HepG2 (cell line): ENCODE measurements at regions not wholly inside any gene's neighbourhood (a gene's known extent, or its start where the extent isn't known, plus 50 kb on each side); places are given as distances from the start of the nearest gene placed in this dataset.
A peak's percentile ranks its signal among the peaks of the same experiment; 100 is the strongest.

ENCODE experiments used
- ATM ChIP-seq: fragments of 450-650 bp; IDR thresholded peaks from 2 replicates; pipeline ENCODE4 v1.7.1; 2017; ENCODE audit warnings: mild to moderate bottlenecking, borderline replicate concordance
- HBP1 ChIP-seq: IDR thresholded peaks from 2 replicates; pipeline ENCODE4 v1.6.1; 2016; ENCODE audit warnings: low read depth, control low read depth
- HOXA3 ChIP-seq: sonication (generic); formaldehyde crosslinking; IDR thresholded peaks from 2 replicates; pipeline ENCODE4 v1.5.0; 2020; ENCODE audit warnings: missing genetic modification reagents
- MEIS1 ChIP-seq: sonication (generic); formaldehyde crosslinking; IDR thresholded peaks from 2 replicates; pipeline ENCODE4 v1.9.0; 2021; ENCODE audit warnings: mild to moderate bottlenecking, missing genetic modification reagents, moderate library complexity, borderline replicate concordance
- MTA3 ChIP-seq: sonication (generic); formaldehyde crosslinking; IDR thresholded peaks from 2 replicates; pipeline ENCODE4 v1.4.0; 2020; ENCODE audit warnings: missing genetic modification reagents
- SAP130 ChIP-seq: IDR thresholded peaks from 2 replicates; pipeline ENCODE4 v1.6.1; 2016; ENCODE audit warnings: low read depth
- SRSF9 ChIP-seq: fragments of 200-400 bp; formaldehyde crosslinking; IDR thresholded peaks from 2 replicates; pipeline ENCODE4 v1.6.1; 2018; ENCODE audit warnings: borderline replicate concordance, mild to moderate bottlenecking, low read depth, low read length; ENCODE audit not compliant: insufficient read depth, poor library complexity, severe bottlenecking
- TBX2 ChIP-seq: sonication (generic); formaldehyde crosslinking; IDR thresholded peaks from 2 replicates; pipeline ENCODE4 v1.5.0; 2020; ENCODE audit warnings: missing genetic modification reagents, mild to moderate bottlenecking, borderline replicate concordance
- ZBTB34 ChIP-seq: sonication (generic); formaldehyde crosslinking; IDR thresholded peaks from 2 replicates; pipeline ENCODE4 v1.8.0; 2022; ENCODE audit warnings: mild to moderate bottlenecking, missing genetic modification reagents
- ZNF207 ChIP-seq: fragments of 450-650 bp; IDR thresholded peaks from 2 replicates; pipeline ENCODE4 v1.6.1; 2016; ENCODE audit warnings: antibody characterized with exemption, borderline replicate concordance
- TF ChIP-seq, protein P1 (sequence below): sonication (generic); formaldehyde crosslinking; IDR thresholded peaks from 2 replicates; pipeline ENCODE4 v1.8.1; 2023; ENCODE audit warnings: mild to moderate bottlenecking, moderate library complexity, missing genetic modification reagents
- TF ChIP-seq, protein P2 (sequence below): sonication (generic); formaldehyde crosslinking; IDR thresholded peaks from 2 replicates; pipeline ENCODE4 v1.5.0; 2020; ENCODE audit warnings: mild to moderate bottlenecking, missing genetic modification reagents
- TF ChIP-seq, protein P3 (sequence below): IDR thresholded peaks from 2 replicates; pipeline ENCODE4 v1.6.1; 2016; ENCODE audit warnings: low read depth
- TF ChIP-seq, protein P4 (sequence below), 2 experiments: sonication (generic) in 1 of 2; formaldehyde crosslinking in 1 of 2; IDR thresholded peaks; 2 replicates each; pipeline versions ENCODE4 v1.6.1 to v1.9.0; 2014 to 2022; ENCODE audit warnings: antibody characterized with exemption in 1 of 2, borderline replicate concordance in 1 of 2, inconsistent platforms in 1 of 2, low read depth in 1 of 2, missing genetic modification reagents in 1 of 2

GRCh38 chr7:138317044-138317596 is 142.9 kb upstream of the TRIM24 start (continued):
- TF ChIP-seq ZBTB34 (CRISPR knock-in tag) (no peak), TBX2 (CRISPR knock-in tag) (no peak), SRSF9 (no peak), MTA3 (CRISPR knock-in tag) (no peak), ATM (no peak), HBP1 (CRISPR knock-in tag) (no peak), HOXA3 (CRISPR knock-in tag) (no peak), SAP130 (no peak; the same call in 1 of the 2 replicates), MEIS1 (CRISPR knock-in tag) (no peak), ZNF207 (no peak)
- TF ChIP-seq, protein P1, sequence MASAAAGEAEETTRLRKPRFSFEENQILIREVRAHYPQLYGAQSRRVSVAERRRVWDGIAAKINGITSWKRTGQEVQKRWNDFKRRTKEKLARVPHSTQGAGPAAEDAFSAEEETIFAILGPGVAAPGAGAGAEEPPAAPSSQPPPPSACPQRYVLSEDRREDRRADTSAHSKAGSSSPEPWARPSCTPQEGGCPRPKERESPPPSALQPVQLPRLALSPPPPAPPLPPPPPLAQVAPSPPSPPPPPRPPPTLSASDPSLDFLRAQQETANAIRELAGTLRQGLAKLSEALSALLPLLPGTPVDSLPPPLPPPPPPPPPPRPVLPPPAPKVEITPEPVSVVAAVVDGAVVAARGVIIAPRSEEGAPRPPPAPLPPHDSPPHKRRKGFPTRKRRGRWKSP: no peak
- TF ChIP-seq, protein P2, sequence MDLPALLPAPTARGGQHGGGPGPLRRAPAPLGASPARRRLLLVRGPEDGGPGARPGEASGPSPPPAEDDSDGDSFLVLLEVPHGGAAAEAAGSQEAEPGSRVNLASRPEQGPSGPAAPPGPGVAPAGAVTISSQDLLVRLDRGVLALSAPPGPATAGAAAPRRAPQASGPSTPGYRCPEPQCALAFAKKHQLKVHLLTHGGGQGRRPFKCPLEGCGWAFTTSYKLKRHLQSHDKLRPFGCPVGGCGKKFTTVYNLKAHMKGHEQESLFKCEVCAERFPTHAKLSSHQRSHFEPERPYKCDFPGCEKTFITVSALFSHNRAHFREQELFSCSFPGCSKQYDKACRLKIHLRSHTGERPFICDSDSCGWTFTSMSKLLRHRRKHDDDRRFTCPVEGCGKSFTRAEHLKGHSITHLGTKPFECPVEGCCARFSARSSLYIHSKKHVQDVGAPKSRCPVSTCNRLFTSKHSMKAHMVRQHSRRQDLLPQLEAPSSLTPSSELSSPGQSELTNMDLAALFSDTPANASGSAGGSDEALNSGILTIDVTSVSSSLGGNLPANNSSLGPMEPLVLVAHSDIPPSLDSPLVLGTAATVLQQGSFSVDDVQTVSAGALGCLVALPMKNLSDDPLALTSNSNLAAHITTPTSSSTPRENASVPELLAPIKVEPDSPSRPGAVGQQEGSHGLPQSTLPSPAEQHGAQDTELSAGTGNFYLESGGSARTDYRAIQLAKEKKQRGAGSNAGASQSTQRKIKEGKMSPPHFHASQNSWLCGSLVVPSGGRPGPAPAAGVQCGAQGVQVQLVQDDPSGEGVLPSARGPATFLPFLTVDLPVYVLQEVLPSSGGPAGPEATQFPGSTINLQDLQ: no peak
- TF ChIP-seq, protein P3, sequence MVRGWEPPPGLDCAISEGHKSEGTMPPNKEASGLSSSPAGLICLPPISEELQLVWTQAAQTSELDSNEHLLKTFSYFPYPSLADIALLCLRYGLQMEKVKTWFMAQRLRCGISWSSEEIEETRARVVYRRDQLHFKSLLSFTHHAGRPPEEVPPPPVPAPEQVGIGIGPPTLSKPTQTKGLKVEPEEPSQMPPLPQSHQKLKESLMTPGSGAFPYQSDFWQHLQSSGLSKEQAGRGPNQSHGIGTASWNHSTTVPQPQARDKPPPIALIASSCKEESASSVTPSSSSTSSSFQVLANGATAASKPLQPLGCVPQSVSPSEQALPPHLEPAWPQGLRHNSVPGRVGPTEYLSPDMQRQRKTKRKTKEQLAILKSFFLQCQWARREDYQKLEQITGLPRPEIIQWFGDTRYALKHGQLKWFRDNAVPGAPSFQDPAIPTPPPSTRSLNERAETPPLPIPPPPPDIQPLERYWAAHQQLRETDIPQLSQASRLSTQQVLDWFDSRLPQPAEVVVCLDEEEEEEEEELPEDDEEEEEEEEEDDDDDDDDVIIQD: no peak
- TF ChIP-seq, protein P4, sequence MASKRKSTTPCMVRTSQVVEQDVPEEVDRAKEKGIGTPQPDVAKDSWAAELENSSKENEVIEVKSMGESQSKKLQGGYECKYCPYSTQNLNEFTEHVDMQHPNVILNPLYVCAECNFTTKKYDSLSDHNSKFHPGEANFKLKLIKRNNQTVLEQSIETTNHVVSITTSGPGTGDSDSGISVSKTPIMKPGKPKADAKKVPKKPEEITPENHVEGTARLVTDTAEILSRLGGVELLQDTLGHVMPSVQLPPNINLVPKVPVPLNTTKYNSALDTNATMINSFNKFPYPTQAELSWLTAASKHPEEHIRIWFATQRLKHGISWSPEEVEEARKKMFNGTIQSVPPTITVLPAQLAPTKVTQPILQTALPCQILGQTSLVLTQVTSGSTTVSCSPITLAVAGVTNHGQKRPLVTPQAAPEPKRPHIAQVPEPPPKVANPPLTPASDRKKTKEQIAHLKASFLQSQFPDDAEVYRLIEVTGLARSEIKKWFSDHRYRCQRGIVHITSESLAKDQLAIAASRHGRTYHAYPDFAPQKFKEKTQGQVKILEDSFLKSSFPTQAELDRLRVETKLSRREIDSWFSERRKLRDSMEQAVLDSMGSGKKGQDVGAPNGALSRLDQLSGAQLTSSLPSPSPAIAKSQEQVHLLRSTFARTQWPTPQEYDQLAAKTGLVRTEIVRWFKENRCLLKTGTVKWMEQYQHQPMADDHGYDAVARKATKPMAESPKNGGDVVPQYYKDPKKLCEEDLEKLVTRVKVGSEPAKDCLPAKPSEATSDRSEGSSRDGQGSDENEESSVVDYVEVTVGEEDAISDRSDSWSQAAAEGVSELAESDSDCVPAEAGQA (IDR thresholded peaks at IDR 0.05; ENCODE audit: low read depth): no peak
- TF ChIP-seq, protein P4 (CRISPR knock-in tag; IDR thresholded peaks at IDR 0.05; ENCODE audit: borderline replicate concordance): 0 out of 2 replicates have a peak, but pooled peaks have one; percentile 12
